ENCODE measurements at regions not wholly inside any gene's neighbourhood (a gene's known extent, or its start where the extent isn't known, plus 50 kb on each side); places are given as distances from the start of the nearest gene placed in this dataset.
"Not testable (repeated sequence)": the region's sequence is repeated elsewhere in the genome, so short reads cannot be mapped to it uniquely, and the experiment has no call there.

- H3K4me3 ChIP-seq (ENCODE audit: low read depth, low read length), result no peak overlapping the region
- no peak for DNase-seq (ENCODE audit: low read depth)
- TF ChIP-seq, protein P1, sequence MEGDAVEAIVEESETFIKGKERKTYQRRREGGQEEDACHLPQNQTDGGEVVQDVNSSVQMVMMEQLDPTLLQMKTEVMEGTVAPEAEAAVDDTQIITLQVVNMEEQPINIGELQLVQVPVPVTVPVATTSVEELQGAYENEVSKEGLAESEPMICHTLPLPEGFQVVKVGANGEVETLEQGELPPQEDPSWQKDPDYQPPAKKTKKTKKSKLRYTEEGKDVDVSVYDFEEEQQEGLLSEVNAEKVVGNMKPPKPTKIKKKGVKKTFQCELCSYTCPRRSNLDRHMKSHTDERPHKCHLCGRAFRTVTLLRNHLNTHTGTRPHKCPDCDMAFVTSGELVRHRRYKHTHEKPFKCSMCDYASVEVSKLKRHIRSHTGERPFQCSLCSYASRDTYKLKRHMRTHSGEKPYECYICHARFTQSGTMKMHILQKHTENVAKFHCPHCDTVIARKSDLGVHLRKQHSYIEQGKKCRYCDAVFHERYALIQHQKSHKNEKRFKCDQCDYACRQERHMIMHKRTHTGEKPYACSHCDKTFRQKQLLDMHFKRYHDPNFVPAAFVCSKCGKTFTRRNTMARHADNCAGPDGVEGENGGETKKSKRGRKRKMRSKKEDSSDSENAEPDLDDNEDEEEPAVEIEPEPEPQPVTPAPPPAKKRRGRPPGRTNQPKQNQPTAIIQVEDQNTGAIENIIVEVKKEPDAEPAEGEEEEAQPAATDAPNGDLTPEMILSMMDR (IDR thresholded peaks at IDR 0.05; ENCODE audit: control insufficient read depth, extremely low read depth, insufficient read depth), result no peak
These were observed 331.8 kb downstream of the TEX13C start for GRCh38 chrX:125651426-125651825.

- TF ChIP-seq, protein P1 (IDR thresholded peaks at IDR 0.05; ENCODE audit: control insufficient read depth, extremely low read depth, insufficient read depth), result no peak
- no peak for DNase-seq (ENCODE audit: low read depth)
- no peak overlapping the region for H3K4me3 ChIP-seq (ENCODE audit: low read depth, low read length)
These were observed 334.8 kb downstream of the TEX13C start for GRCh38 chrX:125654501-125654900.

DNA sequence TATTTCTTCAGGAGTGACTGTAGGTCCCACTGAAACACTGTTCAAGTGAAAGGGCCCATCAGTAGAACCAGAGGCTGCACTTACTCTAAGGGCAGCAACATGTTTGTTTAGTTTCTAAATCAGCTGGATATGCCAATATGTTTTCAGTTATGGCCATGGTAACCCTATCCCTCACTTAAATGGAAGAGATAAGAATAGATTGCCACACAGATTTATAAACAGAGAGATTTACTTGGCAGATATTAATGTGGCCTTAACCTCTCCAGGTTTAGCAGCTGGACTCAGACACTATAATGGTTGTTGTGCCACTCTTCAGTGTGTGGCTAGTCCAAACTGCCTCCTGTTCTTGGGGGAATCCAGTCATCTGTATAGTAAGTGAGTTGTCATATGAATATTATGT is 354.1 kb downstream of the TEX13C start:
- DNase-seq (ENCODE audit: low read depth), result no peak
- H3K4me3 ChIP-seq (ENCODE audit: low read depth, low read length), result no peak overlapping the region
- TF ChIP-seq, protein P1 (IDR thresholded peaks at IDR 0.05; ENCODE audit: control insufficient read depth, extremely low read depth, insufficient read depth), result no peak

DNA sequence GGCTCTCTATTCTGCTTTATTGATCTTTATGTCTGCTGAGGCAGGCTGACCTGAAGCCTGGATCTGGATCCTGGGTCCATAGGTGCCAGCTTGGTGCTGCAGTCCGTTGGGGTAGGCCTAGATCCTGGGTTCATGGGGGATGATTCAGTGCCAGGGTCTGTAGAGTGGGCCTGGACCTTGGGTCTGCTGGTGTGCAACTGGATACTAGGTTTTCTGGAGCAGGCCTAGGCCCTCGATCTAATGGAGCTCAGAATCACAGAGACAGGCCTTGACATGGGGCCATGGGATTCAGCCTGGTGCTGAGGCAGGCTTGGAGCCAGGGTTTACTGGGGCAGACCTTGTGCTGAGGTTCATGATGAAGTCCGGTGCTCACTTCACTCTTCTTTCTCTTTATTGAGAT is 358.6 kb downstream of the TEX13C start:
- no peak overlapping the region for H3K4me3 ChIP-seq (ENCODE audit: low read depth, low read length)
- TF ChIP-seq, protein P1 (IDR thresholded peaks at IDR 0.05; ENCODE audit: control insufficient read depth, extremely low read depth, insufficient read depth), result no peak
- no peak for DNase-seq (ENCODE audit: low read depth)

GRCh38 chrX:125680366-125680765 is 360.7 kb downstream of the TEX13C start:
- TF ChIP-seq, protein P1 (IDR thresholded peaks at IDR 0.05; ENCODE audit: control insufficient read depth, extremely low read depth, insufficient read depth), result no peak
- DNase-seq (ENCODE audit: low read depth), result no peak
- no peak overlapping the region for H3K4me3 ChIP-seq (ENCODE audit: low read depth, low read length)

GRCh38 chrX:125681058-125681457 is 361.4 kb downstream of the TEX13C start:
- DNase-seq (ENCODE audit: low read depth), result no peak
- TF ChIP-seq, protein P1 (IDR thresholded peaks at IDR 0.05; ENCODE audit: control insufficient read depth, extremely low read depth, insufficient read depth), result no peak
- no peak overlapping the region for H3K4me3 ChIP-seq (ENCODE audit: low read depth, low read length)

GRCh38 chrX:125681507-125681906 is 361.8 kb downstream of the TEX13C start:
- no peak overlapping the region for H3K4me3 ChIP-seq (ENCODE audit: low read depth, low read length)
- no peak for DNase-seq (ENCODE audit: low read depth)
- TF ChIP-seq, protein P1 (IDR thresholded peaks at IDR 0.05; ENCODE audit: control insufficient read depth, extremely low read depth, insufficient read depth), result no peak

DNA sequence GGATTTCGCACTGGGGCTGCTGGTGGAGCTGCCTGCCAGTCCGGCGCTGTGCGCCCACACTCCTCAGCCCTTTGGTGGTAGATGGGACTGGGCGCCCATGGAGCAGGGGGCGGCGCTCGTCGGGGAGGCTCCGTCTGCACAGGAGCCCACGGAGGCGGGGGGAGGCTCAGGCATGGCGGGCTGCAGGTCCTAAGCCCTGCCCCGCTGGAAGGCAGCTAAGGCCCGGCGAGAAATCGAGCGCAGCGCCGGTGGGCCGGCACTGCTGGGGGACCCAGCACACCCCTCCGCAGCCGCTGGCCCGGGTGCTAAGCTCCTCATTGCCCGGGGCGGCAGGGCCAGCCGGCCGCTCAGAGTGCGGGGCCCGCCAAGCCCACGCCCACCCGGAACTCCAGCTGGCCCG is 370.9 kb downstream of the TEX13C start:
- H3K4me3 ChIP-seq (ENCODE audit: low read depth, low read length); DNase-seq (ENCODE audit: low read depth): not testable (repeated sequence)

Data from LNCaP clone FGC (cell line).